ENCODE measurements at regions not wholly inside any gene's neighbourhood (a gene's known extent, or its start where the extent isn't known, plus 50 kb on each side); places are given as distances from the start of the nearest gene placed in this dataset.

GRCh38 chr1:82108843-82109242 lies 308.1 kb downstream of the ADGRL2 start:
- no peak overlapping the region for H4K91ac ChIP-seq (ENCODE audit: low read depth, low read length)
- H3K4ac ChIP-seq (ENCODE audit: low read depth, low read length), result no peak overlapping the region
- H2AFZ ChIP-seq (ENCODE audit: insufficient read depth, low read length, poor library complexity), result no peak overlapping the region
- no peak for DNase-seq
- no peaks in the 10 kb centered on the region for H3K79me2 ChIP-seq (ENCODE audit: control insufficient read depth, insufficient read depth, low read length, poor library complexity)
- H3K14ac ChIP-seq (ENCODE audit: low read length), result no peak overlapping the region
- no peaks in the 10 kb centered on the region for H3K4me1 ChIP-seq (ENCODE audit: control insufficient read depth in 1 of 2, insufficient read depth in 2 of 2, low read length in 2 of 2)
- no CpG with 5 or more reads among the region's 3 CpGs for WGBS (ENCODE audit: extremely low coverage, insufficient coverage, insufficient read length)
- no peak overlapping the region for H3K4me2 ChIP-seq (ENCODE audit: low read length)
- H4K12ac ChIP-seq (ENCODE audit: low read depth, low read length), result no peak overlapping the region
- no peak overlapping the region for H2BK12ac ChIP-seq (ENCODE audit: low read length)
- H3K9ac ChIP-seq (ENCODE audit: low read length), result no peak overlapping the region
- H3K79me1 ChIP-seq (ENCODE audit: low read length), result no peaks in the 10 kb centered on the region
- H3K27me3 ChIP-seq (ENCODE audit: insufficient read depth, low read length), result no peaks in the 10 kb centered on the region
- H2BK5ac ChIP-seq (ENCODE audit: low read depth, low read length, poor library complexity), result no peak overlapping the region
- no peak overlapping the region for H3K4me3 ChIP-seq (ENCODE audit: low read depth, low read length)
- H4K8ac ChIP-seq (ENCODE audit: low read depth, low read length), result no peak overlapping the region
- H3K36me3 ChIP-seq (ENCODE audit: control insufficient read depth in 1 of 2, insufficient read depth in 2 of 2, low read length in 2 of 2), result no peaks in the 10 kb centered on the region
- no peaks in the 10 kb centered on the region for H3K9me3 ChIP-seq (ENCODE audit: insufficient read depth, low read depth, low read length)
- H2AK5ac ChIP-seq (ENCODE audit: low read length), result no peak overlapping the region
- no peak overlapping the region for H2BK120ac ChIP-seq (ENCODE audit: insufficient read depth, low read length, poor library complexity)
- H3K18ac ChIP-seq (ENCODE audit: low read length), result no peak overlapping the region
- no peak overlapping the region for H3K27ac ChIP-seq (ENCODE audit: low read depth, low read length)
- H3K23ac ChIP-seq (ENCODE audit: low read length), result no peak overlapping the region

GRCh38 chr1:82106672-82107071 lies 305.9 kb downstream of the ADGRL2 start:
- Histone ChIP-seq H2BK5ac (ENCODE audit: low read depth, low read length, poor library complexity) (no peak overlapping the region), H3K27me3 (ENCODE audit: insufficient read depth, low read length) (no peaks in the 10 kb centered on the region), H2BK120ac (ENCODE audit: insufficient read depth, low read length, poor library complexity) (no peak overlapping the region), H3K9me3 (ENCODE audit: insufficient read depth, low read depth, low read length) (no peaks in the 10 kb centered on the region), H3K27ac (ENCODE audit: low read depth, low read length) (no peak overlapping the region), H4K8ac (ENCODE audit: low read depth, low read length) (no peak overlapping the region), H3K9ac (ENCODE audit: low read length) (no peak overlapping the region), H3K4ac (ENCODE audit: low read depth, low read length) (no peak overlapping the region), H3K4me2 (ENCODE audit: low read length) (no peak overlapping the region), H2BK12ac (ENCODE audit: low read length) (no peak overlapping the region), H4K91ac (ENCODE audit: low read depth, low read length) (no peak overlapping the region), H3K14ac (ENCODE audit: low read length) (no peak overlapping the region), H3K23ac (ENCODE audit: low read length) (no peak overlapping the region), H2AK5ac (ENCODE audit: low read length) (no peak overlapping the region), H2AFZ (ENCODE audit: insufficient read depth, low read length, poor library complexity) (no peak overlapping the region), H3K36me3 (ENCODE audit: control insufficient read depth in 1 of 2, insufficient read depth in 2 of 2, low read length in 2 of 2) (no peaks in the 10 kb centered on the region), H3K79me2 (ENCODE audit: control insufficient read depth, insufficient read depth, low read length, poor library complexity) (no peaks in the 10 kb centered on the region), H4K12ac (ENCODE audit: low read depth, low read length) (no peak overlapping the region), H3K79me1 (ENCODE audit: low read length) (no peaks in the 10 kb centered on the region), H3K18ac (ENCODE audit: low read length) (no peak overlapping the region), H3K4me1 (ENCODE audit: control insufficient read depth in 1 of 2, insufficient read depth in 2 of 2, low read length in 2 of 2) (no peaks in the 10 kb centered on the region), H3K4me3 (ENCODE audit: low read depth, low read length) (no peak overlapping the region)
- no CpG with 5 or more reads among the region's 1 CpG for WGBS (ENCODE audit: extremely low coverage, insufficient coverage, insufficient read length)
- no peak for DNase-seq

- DNase-seq, result no peak
- Histone ChIP-seq H3K79me1 (ENCODE audit: low read length) (no peaks in the 10 kb centered on the region), H3K4me3 (ENCODE audit: low read depth, low read length) (no peak overlapping the region), H3K4me2 (ENCODE audit: low read length) (no peak overlapping the region), H2BK5ac (ENCODE audit: low read depth, low read length, poor library complexity) (no peak overlapping the region), H3K14ac (ENCODE audit: low read length) (no peak overlapping the region), H2BK120ac (ENCODE audit: insufficient read depth, low read length, poor library complexity) (no peak overlapping the region), H4K91ac (ENCODE audit: low read depth, low read length) (no peak overlapping the region), H2AK5ac (ENCODE audit: low read length) (no peak overlapping the region), H3K18ac (ENCODE audit: low read length) (no peak overlapping the region), H3K4ac (ENCODE audit: low read depth, low read length) (no peak overlapping the region), H3K4me1 (ENCODE audit: control insufficient read depth in 1 of 2, insufficient read depth in 2 of 2, low read length in 2 of 2) (no peaks in the 10 kb centered on the region), H3K27me3 (ENCODE audit: insufficient read depth, low read length) (no peaks in the 10 kb centered on the region), H3K9me3 (ENCODE audit: insufficient read depth, low read depth, low read length) (no peaks in the 10 kb centered on the region), H3K79me2 (ENCODE audit: control insufficient read depth, insufficient read depth, low read length, poor library complexity) (no peaks in the 10 kb centered on the region), H2AFZ (ENCODE audit: insufficient read depth, low read length, poor library complexity) (no peak overlapping the region), H4K12ac (ENCODE audit: low read depth, low read length) (no peak overlapping the region), H4K8ac (ENCODE audit: low read depth, low read length) (no peak overlapping the region), H3K9ac (ENCODE audit: low read length) (no peak overlapping the region), H3K27ac (ENCODE audit: low read depth, low read length) (no peak overlapping the region), H2BK12ac (ENCODE audit: low read length) (no peak overlapping the region), H3K36me3 (ENCODE audit: control insufficient read depth in 1 of 2, insufficient read depth in 2 of 2, low read length in 2 of 2) (peaks cover 0 to 2% of the 10 kb centered on the region in 2 experiments), H3K23ac (ENCODE audit: low read length) (no peak overlapping the region)
- no CpG with 5 or more reads among the region's 1 CpG for whole genome bisulfite sequencing (ENCODE audit: extremely low coverage, insufficient coverage, insufficient read length)
These were observed 298.4 kb downstream of the ADGRL2 start for GRCh38 chr1:82099170-82099569.

GRCh38 chr1:82094136-82094535 lies 293.4 kb downstream of the ADGRL2 start:
- Histone ChIP-seq H3K27me3 (ENCODE audit: insufficient read depth, low read length) (no peaks in the 10 kb centered on the region), H3K4me2 (ENCODE audit: low read length) (no peak overlapping the region), H3K18ac (ENCODE audit: low read length) (no peak overlapping the region), H2BK12ac (ENCODE audit: low read length) (no peak overlapping the region), H2AFZ (ENCODE audit: insufficient read depth, low read length, poor library complexity) (no peak overlapping the region), H3K36me3 (ENCODE audit: control insufficient read depth in 1 of 2, insufficient read depth in 2 of 2, low read length in 2 of 2) (no peaks in the 10 kb centered on the region), H2BK120ac (ENCODE audit: insufficient read depth, low read length, poor library complexity) (no peak overlapping the region), H3K4ac (ENCODE audit: low read depth, low read length) (no peak overlapping the region), H3K79me2 (ENCODE audit: control insufficient read depth, insufficient read depth, low read length, poor library complexity) (no peaks in the 10 kb centered on the region), H3K4me1 (ENCODE audit: control insufficient read depth in 1 of 2, insufficient read depth in 2 of 2, low read length in 2 of 2) (no peaks in the 10 kb centered on the region), H2BK5ac (ENCODE audit: low read depth, low read length, poor library complexity) (no peak overlapping the region), H2AK5ac (ENCODE audit: low read length) (no peak overlapping the region), H4K12ac (ENCODE audit: low read depth, low read length) (no peak overlapping the region), H3K79me1 (ENCODE audit: low read length) (no peaks in the 10 kb centered on the region), H3K14ac (ENCODE audit: low read length) (no peak overlapping the region), H3K27ac (ENCODE audit: low read depth, low read length) (no peak overlapping the region), H3K23ac (ENCODE audit: low read length) (no peak overlapping the region), H3K9ac (ENCODE audit: low read length) (no peak overlapping the region), H4K8ac (ENCODE audit: low read depth, low read length) (no peak overlapping the region), H4K91ac (ENCODE audit: low read depth, low read length) (no peak overlapping the region), H3K9me3 (ENCODE audit: insufficient read depth, low read depth, low read length) (no peaks in the 10 kb centered on the region), H3K4me3 (ENCODE audit: low read depth, low read length) (no peak overlapping the region)
- DNase-seq, result no peak
- WGBS (ENCODE audit: extremely low coverage, insufficient coverage, insufficient read length), result no CpG with 5 or more reads among the region's 2 CpGs
